ENCODE measurements at regions not wholly inside any gene's neighbourhood (a gene's known extent, or its start where the extent isn't known, plus 50 kb on each side); places are given as distances from the start of the nearest gene placed in this dataset.

GRCh38 chr5:98690002-98690401, 83.5 kb upstream of the RGMB start:
- H2AFZ ChIP-seq (ENCODE audit: low read depth, low read length), result no peak overlapping the region
- no peaks in the 10 kb centered on the region for H3K9me2 ChIP-seq (ENCODE audit: insufficient read depth, low read length)
- H3F3A ChIP-seq (ENCODE audit: insufficient read depth, low read length, poor library complexity, severe bottlenecking), result no peaks in the 10 kb centered on the region
- no peak overlapping the region for H3K9ac ChIP-seq (ENCODE audit: low read length)
- no peaks in the 10 kb centered on the region for H3K79me2 ChIP-seq (replicated peaks; ENCODE audit: insufficient read depth, low read length)
- no peaks in the 10 kb centered on the region for H3K36me3 ChIP-seq (ENCODE audit: insufficient read depth, low read length)
- H3K4me3 ChIP-seq (ENCODE audit: low read length), result no peak overlapping the region
- H3K27ac ChIP-seq (ENCODE audit: low read length), result no peak overlapping the region
- TF ChIP-seq, protein P1, sequence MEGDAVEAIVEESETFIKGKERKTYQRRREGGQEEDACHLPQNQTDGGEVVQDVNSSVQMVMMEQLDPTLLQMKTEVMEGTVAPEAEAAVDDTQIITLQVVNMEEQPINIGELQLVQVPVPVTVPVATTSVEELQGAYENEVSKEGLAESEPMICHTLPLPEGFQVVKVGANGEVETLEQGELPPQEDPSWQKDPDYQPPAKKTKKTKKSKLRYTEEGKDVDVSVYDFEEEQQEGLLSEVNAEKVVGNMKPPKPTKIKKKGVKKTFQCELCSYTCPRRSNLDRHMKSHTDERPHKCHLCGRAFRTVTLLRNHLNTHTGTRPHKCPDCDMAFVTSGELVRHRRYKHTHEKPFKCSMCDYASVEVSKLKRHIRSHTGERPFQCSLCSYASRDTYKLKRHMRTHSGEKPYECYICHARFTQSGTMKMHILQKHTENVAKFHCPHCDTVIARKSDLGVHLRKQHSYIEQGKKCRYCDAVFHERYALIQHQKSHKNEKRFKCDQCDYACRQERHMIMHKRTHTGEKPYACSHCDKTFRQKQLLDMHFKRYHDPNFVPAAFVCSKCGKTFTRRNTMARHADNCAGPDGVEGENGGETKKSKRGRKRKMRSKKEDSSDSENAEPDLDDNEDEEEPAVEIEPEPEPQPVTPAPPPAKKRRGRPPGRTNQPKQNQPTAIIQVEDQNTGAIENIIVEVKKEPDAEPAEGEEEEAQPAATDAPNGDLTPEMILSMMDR (IDR thresholded peaks at IDR 0.05; ENCODE audit: poor library complexity, severe bottlenecking), result no peak
- no peak for TF ChIP-seq SMC3 (conservative IDR thresholded peaks at IDR 0.05; ENCODE audit: poor library complexity)
- TF ChIP-seq EP300 (conservative IDR thresholded peaks at IDR 0.05; ENCODE audit: poor library complexity, severe bottlenecking), result no peak
- no peak for TF ChIP-seq TAF1 (IDR thresholded peaks at IDR 0.05; ENCODE audit: low read depth)
- no peak for TF ChIP-seq EZH2 (IDR thresholded peaks at IDR 0.05; ENCODE audit: borderline replicate concordance, insufficient read depth, low read length, poor library complexity, severe bottlenecking)
- no peak for TF ChIP-seq RAD21 (conservative IDR thresholded peaks at IDR 0.05)
- TF ChIP-seq, protein P2, sequence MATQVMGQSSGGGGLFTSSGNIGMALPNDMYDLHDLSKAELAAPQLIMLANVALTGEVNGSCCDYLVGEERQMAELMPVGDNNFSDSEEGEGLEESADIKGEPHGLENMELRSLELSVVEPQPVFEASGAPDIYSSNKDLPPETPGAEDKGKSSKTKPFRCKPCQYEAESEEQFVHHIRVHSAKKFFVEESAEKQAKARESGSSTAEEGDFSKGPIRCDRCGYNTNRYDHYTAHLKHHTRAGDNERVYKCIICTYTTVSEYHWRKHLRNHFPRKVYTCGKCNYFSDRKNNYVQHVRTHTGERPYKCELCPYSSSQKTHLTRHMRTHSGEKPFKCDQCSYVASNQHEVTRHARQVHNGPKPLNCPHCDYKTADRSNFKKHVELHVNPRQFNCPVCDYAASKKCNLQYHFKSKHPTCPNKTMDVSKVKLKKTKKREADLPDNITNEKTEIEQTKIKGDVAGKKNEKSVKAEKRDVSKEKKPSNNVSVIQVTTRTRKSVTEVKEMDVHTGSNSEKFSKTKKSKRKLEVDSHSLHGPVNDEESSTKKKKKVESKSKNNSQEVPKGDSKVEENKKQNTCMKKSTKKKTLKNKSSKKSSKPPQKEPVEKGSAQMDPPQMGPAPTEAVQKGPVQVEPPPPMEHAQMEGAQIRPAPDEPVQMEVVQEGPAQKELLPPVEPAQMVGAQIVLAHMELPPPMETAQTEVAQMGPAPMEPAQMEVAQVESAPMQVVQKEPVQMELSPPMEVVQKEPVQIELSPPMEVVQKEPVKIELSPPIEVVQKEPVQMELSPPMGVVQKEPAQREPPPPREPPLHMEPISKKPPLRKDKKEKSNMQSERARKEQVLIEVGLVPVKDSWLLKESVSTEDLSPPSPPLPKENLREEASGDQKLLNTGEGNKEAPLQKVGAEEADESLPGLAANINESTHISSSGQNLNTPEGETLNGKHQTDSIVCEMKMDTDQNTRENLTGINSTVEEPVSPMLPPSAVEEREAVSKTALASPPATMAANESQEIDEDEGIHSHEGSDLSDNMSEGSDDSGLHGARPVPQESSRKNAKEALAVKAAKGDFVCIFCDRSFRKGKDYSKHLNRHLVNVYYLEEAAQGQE (IDR thresholded peaks at IDR 0.05; ENCODE audit: borderline replicate concordance), result no peak
- no peak for TF ChIP-seq MXI1 (conservative IDR thresholded peaks at IDR 0.05; ENCODE audit: poor library complexity, severe bottlenecking)
- no peak for TF ChIP-seq POLR2AphosphoS5 (IDR thresholded peaks at IDR 0.05)
- no peaks in the 10 kb centered on the region for H3K9me3 ChIP-seq (ENCODE audit: low read length)
- no peak overlapping the region for H3K4me2 ChIP-seq (ENCODE audit: low read length)
- H4K20me1 ChIP-seq (ENCODE audit: insufficient read depth), result no peaks in the 10 kb centered on the region
- H3K27me3 ChIP-seq (ENCODE audit: insufficient read depth, low read depth, low read length), result no peaks in the 10 kb centered on the region

- Histone ChIP-seq H4K20me1 (ENCODE audit: insufficient read depth) (no peaks in the 10 kb centered on the region), H3K79me2 (replicated peaks; ENCODE audit: insufficient read depth, low read length) (no peaks in the 10 kb centered on the region)
These were observed 78.6 kb upstream of the RGMB start for GRCh38 chr5:98694902-98695301.

More at GRCh38 chr5:98694902-98695301, 78.6 kb upstream of the RGMB start:
- Histone ChIP-seq H3K36me3 (ENCODE audit: insufficient read depth, low read length) (no peaks in the 10 kb centered on the region), H2AFZ (ENCODE audit: low read depth, low read length) (no peak overlapping the region), H3K9me2 (ENCODE audit: insufficient read depth, low read length) (no peaks in the 10 kb centered on the region), H3K9me3 (ENCODE audit: low read length) (no peaks in the 10 kb centered on the region), H3K27me3 (ENCODE audit: insufficient read depth, low read depth, low read length) (no peaks in the 10 kb centered on the region), H3K9ac (ENCODE audit: low read length) (no peak overlapping the region), H3F3A (ENCODE audit: insufficient read depth, low read length, poor library complexity, severe bottlenecking) (no peaks in the 10 kb centered on the region), H3K4me3 (ENCODE audit: low read length) (no peak overlapping the region), H3K4me2 (ENCODE audit: low read length) (no peak overlapping the region), H3K27ac (ENCODE audit: low read length) (no peak overlapping the region)
- TF ChIP-seq EZH2 (IDR thresholded peaks at IDR 0.05; ENCODE audit: borderline replicate concordance, insufficient read depth, low read length, poor library complexity, severe bottlenecking) (no peak), TAF1 (IDR thresholded peaks at IDR 0.05; ENCODE audit: low read depth) (no peak), EP300 (conservative IDR thresholded peaks at IDR 0.05; ENCODE audit: poor library complexity, severe bottlenecking) (no peak), POLR2AphosphoS5 (IDR thresholded peaks at IDR 0.05) (no peak)
- TF ChIP-seq, protein P2 (IDR thresholded peaks at IDR 0.05; ENCODE audit: borderline replicate concordance), result no peak
